ENCODE measurements at regions not wholly inside any gene's neighbourhood (a gene's known extent, or its start where the extent isn't known, plus 50 kb on each side); places are given as distances from the start of the nearest gene placed in this dataset.
A peak's percentile ranks its signal among the peaks of the same experiment; 100 is the strongest.

DNA sequence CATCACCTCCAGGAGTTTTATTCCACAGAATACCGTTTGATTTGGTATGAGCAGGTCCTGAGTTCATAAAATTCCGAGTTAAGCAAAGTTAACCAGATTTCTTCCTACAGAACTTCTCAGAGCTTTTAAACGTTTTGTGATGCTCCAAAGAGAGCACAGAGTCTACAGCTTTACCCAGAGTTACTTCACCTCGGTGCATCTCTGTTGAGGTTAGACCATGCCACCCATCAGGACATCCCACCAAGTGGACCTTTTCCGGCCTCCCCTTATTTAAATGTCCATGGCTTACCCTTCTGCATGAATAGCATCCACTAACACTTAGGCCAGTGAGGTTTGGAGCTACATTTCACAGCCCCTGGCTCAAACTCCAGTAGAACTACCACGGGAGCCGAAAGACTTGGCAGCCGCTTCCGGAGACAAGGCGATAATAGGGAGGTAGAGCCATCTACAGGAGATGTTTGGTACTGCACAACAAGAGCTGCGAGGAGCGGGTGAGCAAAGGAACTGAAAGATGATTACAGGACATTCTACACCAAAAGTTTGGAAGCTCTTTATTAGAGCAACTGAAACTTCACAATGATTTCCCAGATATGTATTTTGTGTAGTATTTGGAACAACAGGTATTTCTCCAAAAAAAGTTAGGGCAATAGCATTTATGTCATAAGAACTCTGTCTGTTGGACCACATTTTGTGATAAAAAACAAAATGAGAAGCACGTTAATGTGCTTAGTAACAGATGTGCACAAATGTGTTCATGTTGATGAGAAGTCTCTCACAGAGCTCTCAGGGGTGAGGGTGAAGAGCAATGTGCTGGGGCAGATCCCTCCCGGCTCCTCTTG is 174.7 kb downstream of the HERPUD2 start:
- H3K9me3 Mint-ChIP-seq, result no peaks in the 10 kb centered on the region
- H3K36me3 Mint-ChIP-seq, result no peaks in the 10 kb centered on the region
- peak in 1 of 2 experiments; percentile 79 for DNase-seq (ENCODE audit: low spot score in 2 of 2, unreplicated experiment in 2 of 2)
- no peak overlapping the region for H3K27ac Mint-ChIP-seq
- H3K4me1 Mint-ChIP-seq, result no peaks in the 10 kb centered on the region
- H3K4me3 Mint-ChIP-seq, result no peak overlapping the region
- H3K27me3 Mint-ChIP-seq (ENCODE audit: low read depth), result peaks cover 44% of the 10 kb centered on the region
- TF ChIP-seq, protein P1, sequence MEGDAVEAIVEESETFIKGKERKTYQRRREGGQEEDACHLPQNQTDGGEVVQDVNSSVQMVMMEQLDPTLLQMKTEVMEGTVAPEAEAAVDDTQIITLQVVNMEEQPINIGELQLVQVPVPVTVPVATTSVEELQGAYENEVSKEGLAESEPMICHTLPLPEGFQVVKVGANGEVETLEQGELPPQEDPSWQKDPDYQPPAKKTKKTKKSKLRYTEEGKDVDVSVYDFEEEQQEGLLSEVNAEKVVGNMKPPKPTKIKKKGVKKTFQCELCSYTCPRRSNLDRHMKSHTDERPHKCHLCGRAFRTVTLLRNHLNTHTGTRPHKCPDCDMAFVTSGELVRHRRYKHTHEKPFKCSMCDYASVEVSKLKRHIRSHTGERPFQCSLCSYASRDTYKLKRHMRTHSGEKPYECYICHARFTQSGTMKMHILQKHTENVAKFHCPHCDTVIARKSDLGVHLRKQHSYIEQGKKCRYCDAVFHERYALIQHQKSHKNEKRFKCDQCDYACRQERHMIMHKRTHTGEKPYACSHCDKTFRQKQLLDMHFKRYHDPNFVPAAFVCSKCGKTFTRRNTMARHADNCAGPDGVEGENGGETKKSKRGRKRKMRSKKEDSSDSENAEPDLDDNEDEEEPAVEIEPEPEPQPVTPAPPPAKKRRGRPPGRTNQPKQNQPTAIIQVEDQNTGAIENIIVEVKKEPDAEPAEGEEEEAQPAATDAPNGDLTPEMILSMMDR (IDR thresholded peaks at IDR 0.05; ENCODE audit: unreplicated experiment), result peak; percentile 92

DNA sequence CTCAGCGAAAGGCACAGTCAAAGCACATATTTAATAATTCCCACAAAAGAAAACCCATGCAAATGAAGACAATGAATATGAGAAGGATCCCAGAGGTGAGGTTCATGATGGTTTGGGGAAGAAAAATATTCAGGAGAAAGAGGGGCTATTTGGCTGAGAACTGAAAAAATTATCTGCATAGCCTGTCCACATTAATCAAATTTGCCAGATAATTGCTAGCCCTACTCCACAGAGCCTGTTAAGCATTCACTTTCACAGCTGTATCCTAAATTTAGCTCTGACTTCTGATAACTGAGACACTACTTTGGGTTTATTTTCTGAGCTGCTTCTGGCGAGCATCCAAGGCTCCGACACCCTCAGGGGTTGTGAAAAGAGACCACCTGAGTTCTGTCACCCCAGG is 176.2 kb downstream of the HERPUD2 start:
- H3K36me3 Mint-ChIP-seq, result no peaks in the 10 kb centered on the region
- no peak overlapping the region for H3K4me3 Mint-ChIP-seq
- H3K27me3 Mint-ChIP-seq (ENCODE audit: low read depth), result peaks cover 38% of the 10 kb centered on the region
- H3K4me1 Mint-ChIP-seq, result no peaks in the 10 kb centered on the region
- no peak for DNase-seq (ENCODE audit: low spot score in 2 of 2, unreplicated experiment in 2 of 2)
- no peaks in the 10 kb centered on the region for H3K9me3 Mint-ChIP-seq
- no peak overlapping the region for H3K27ac Mint-ChIP-seq
- TF ChIP-seq, protein P1 (IDR thresholded peaks at IDR 0.05; ENCODE audit: unreplicated experiment), result no peak

DNA sequence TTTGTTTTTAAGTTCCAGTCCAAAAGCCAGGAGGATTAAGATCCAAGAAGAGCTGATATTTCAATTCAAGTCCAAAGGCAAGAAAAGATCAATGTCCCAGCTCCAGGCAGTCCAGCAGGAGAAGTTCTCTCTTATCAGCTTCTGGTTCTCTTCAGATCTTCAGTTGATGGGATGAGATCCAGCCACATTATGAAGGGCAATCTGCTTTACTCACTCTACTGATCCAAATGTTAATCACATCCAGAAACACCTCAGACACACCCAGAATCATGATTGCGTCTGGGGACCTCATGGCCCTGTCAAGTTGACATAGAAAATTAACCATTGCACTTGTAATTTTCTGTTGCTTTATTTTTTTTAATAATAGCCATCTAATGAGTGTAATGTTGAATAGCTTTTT is 178.4 kb downstream of the HERPUD2 start:
- no peak for DNase-seq (ENCODE audit: low spot score in 2 of 2, unreplicated experiment in 2 of 2)
- TF ChIP-seq, protein P1 (IDR thresholded peaks at IDR 0.05; ENCODE audit: unreplicated experiment), result no peak
- Mint-ChIP-seq H3K36me3 (no peaks in the 10 kb centered on the region), H3K4me1 (no peaks in the 10 kb centered on the region), H3K4me3 (no peak overlapping the region), H3K27ac (no peak overlapping the region), H3K27me3 (ENCODE audit: low read depth) (peaks cover 26% of the 10 kb centered on the region), H3K9me3 (no peaks in the 10 kb centered on the region)

DNA sequence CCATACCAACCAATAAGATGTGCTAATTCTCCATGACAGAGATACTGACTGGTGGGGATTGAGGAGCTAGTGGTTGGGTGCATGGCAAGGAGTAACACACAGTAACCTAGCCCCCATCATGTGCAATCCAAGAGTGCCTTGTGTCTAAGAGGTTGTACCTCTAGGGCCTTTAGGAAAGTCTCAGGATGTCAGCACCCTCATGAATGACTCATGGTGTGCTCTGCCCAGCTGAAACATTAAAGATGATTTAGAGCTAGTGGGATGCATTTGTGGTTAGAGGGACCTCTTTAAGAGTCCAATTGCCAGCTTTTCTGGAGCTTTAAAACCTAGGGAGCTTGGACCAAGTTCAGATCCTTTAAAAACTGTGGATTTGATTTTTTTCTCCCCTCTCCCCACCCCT is 181.1 kb downstream of the HERPUD2 start:
- no peak for DNase-seq (ENCODE audit: low spot score in 2 of 2, unreplicated experiment in 2 of 2)
- H3K4me1 Mint-ChIP-seq, result peaks cover 3% of the 10 kb centered on the region
- H3K27me3 Mint-ChIP-seq (ENCODE audit: low read depth), result peaks cover 15% of the 10 kb centered on the region
- H3K4me3 Mint-ChIP-seq, result no peak overlapping the region
- H3K27ac Mint-ChIP-seq, result no peak overlapping the region
- TF ChIP-seq, protein P1 (IDR thresholded peaks at IDR 0.05; ENCODE audit: unreplicated experiment), result no peak
- no peaks in the 10 kb centered on the region for H3K36me3 Mint-ChIP-seq
- H3K9me3 Mint-ChIP-seq, result no peaks in the 10 kb centered on the region

DNA sequence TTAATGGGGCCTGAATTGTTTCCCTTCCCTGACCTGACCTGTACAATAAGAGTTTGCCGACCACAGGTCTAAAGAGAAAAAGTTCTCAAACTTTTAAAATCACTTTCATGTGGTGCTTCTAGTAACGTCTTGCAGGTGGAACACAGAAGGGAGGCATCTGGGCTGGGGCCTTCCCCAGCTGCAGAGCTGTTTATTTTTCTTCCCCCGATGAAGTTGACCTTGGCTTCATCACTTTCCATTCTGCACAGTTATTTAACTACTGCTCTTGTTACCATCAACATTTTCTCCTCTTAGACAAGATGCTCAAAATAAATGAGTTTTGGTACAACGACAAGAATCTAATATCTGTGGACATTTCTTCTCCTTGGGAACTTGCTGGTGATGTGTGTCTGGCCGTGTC is 181.7 kb downstream of the HERPUD2 start:
- Mint-ChIP-seq H3K9me3 (no peaks in the 10 kb centered on the region), H3K4me1 (peaks cover 4% of the 10 kb centered on the region), H3K27me3 (ENCODE audit: low read depth) (peaks cover 9% of the 10 kb centered on the region), H3K36me3 (no peaks in the 10 kb centered on the region), H3K27ac (no peak overlapping the region), H3K4me3 (no peak overlapping the region)
- DNase-seq (ENCODE audit: low spot score in 2 of 2, unreplicated experiment in 2 of 2), result no peak
- TF ChIP-seq, protein P1 (IDR thresholded peaks at IDR 0.05; ENCODE audit: unreplicated experiment), result no peak

Measured in mesothelial cell of epicardium (in vitro differentiated cells).